ENCODE measurements at regions not wholly inside any gene's neighbourhood (a gene's known extent, or its start where the extent isn't known, plus 50 kb on each side); places are given as distances from the start of the nearest gene placed in this dataset.

- intact Hi-C loops (cut with DNase I) = no loop called here
Measured at GRCh38 chr12:85663631-85664030, 172.6 kb downstream of the RASSF9 start.

GRCh38 chr12:85664429-85664828, 171.8 kb downstream of the RASSF9 start:
- no peak overlapping the region for H3K27ac ChIP-seq (ENCODE audit: low read length)
- H3K4me1 ChIP-seq (ENCODE audit: control insufficient read depth, insufficient read depth, low read length) = no peaks in the 10 kb centered on the region
- intact Hi-C loops (cut with DNase I) = no loop called here
- H3K9me3 ChIP-seq (ENCODE audit: control insufficient read depth, low read length) = no peaks in the 10 kb centered on the region
- DNase-seq (no peak), ATAC-seq (no peak)
- H3K4me3 ChIP-seq (ENCODE audit: low read length) = no peak overlapping the region
- H3K27me3 ChIP-seq (ENCODE audit: control insufficient read depth, insufficient read depth) = no peaks in the 10 kb centered on the region

More at GRCh38 chr12:85663631-85664030, 172.6 kb downstream of the RASSF9 start:
- no peaks in the 10 kb centered on the region for H3K4me1 ChIP-seq (ENCODE audit: control insufficient read depth, insufficient read depth, low read length)
- no peaks in the 10 kb centered on the region for H3K9me3 ChIP-seq (ENCODE audit: control insufficient read depth, low read length)
- no peak for ATAC-seq
- H3K27me3 ChIP-seq (ENCODE audit: control insufficient read depth, insufficient read depth) = no peaks in the 10 kb centered on the region
- no peak overlapping the region for H3K4me3 ChIP-seq (ENCODE audit: low read length)
- DNase-seq = no peak
- WGBS = 80% methylated on average over 5 of the region's 5 CpGs
- no peak overlapping the region for H3K27ac ChIP-seq (ENCODE audit: low read length)

- no peaks in the 10 kb centered on the region for H3K9me3 ChIP-seq (ENCODE audit: control insufficient read depth, low read length)
- WGBS = 47% methylated on average over 1 of the region's 1 CpG
Measured at GRCh38 chr12:85669911-85670310, 166.3 kb downstream of the RASSF9 start.

GRCh38 chr12:85672436-85672835, 163.8 kb downstream of the RASSF9 start:
- no peaks in the 10 kb centered on the region for H3K27me3 ChIP-seq (ENCODE audit: control insufficient read depth, insufficient read depth)
- H3K27ac ChIP-seq (ENCODE audit: low read length) = no peak overlapping the region
- no peaks in the 10 kb centered on the region for H3K9me3 ChIP-seq (ENCODE audit: control insufficient read depth, low read length)
- intact Hi-C loops (cut with DNase I) = no loop called here
- no peak for ATAC-seq
- H3K4me1 ChIP-seq (ENCODE audit: control insufficient read depth, insufficient read depth, low read length) = no peaks in the 10 kb centered on the region
- H3K4me3 ChIP-seq (ENCODE audit: low read length) = no peak overlapping the region
- no peak for DNase-seq

More at GRCh38 chr12:85669911-85670310, 166.3 kb downstream of the RASSF9 start:
- DNase-seq (no peak), ATAC-seq (no peak)
- intact Hi-C loops (cut with DNase I) = no loop called here
- Histone ChIP-seq H3K27me3 (ENCODE audit: control insufficient read depth, insufficient read depth) (no peaks in the 10 kb centered on the region), H3K4me3 (ENCODE audit: low read length) (no peak overlapping the region), H3K27ac (ENCODE audit: low read length) (no peak overlapping the region), H3K4me1 (ENCODE audit: control insufficient read depth, insufficient read depth, low read length) (no peaks in the 10 kb centered on the region)

GRCh38 chr12:85673921-85674420, 162.2 kb downstream of the RASSF9 start:
- intact Hi-C loops (cut with DNase I) = no loop called here
- DNase-seq (no peak), ATAC-seq (no peak)
- Histone ChIP-seq H3K9me3 (ENCODE audit: control insufficient read depth, low read length) (no peaks in the 10 kb centered on the region), H3K4me1 (ENCODE audit: control insufficient read depth, insufficient read depth, low read length) (no peaks in the 10 kb centered on the region), H3K4me3 (ENCODE audit: low read length) (no peak overlapping the region), H3K27me3 (ENCODE audit: control insufficient read depth, insufficient read depth) (no peaks in the 10 kb centered on the region), H3K27ac (ENCODE audit: low read length) (no peak overlapping the region)
- 90% methylated on average over 3 of the region's 3 CpGs for WGBS

- WGBS = 88% methylated on average over 4 of the region's 4 CpGs
Measured at GRCh38 chr12:85676816-85677749, 159.1 kb downstream of the RASSF9 start.

GRCh38 chr12:85679296-85679695, 156.9 kb downstream of the RASSF9 start:
- H3K9me3 ChIP-seq (ENCODE audit: control insufficient read depth, low read length) = no peaks in the 10 kb centered on the region
- no peak overlapping the region for H3K4me3 ChIP-seq (ENCODE audit: low read length)
- no peak for DNase-seq
- H3K4me1 ChIP-seq (ENCODE audit: control insufficient read depth, insufficient read depth, low read length) = no peaks in the 10 kb centered on the region
- no peak for ATAC-seq
- WGBS = 94% methylated on average over 1 of the region's 1 CpG
- intact Hi-C loops (cut with DNase I) = no loop called here
- no peaks in the 10 kb centered on the region for H3K27me3 ChIP-seq (ENCODE audit: control insufficient read depth, insufficient read depth)
- no peak overlapping the region for H3K27ac ChIP-seq (ENCODE audit: low read length)

More at GRCh38 chr12:85676816-85677749, 159.1 kb downstream of the RASSF9 start:
- H3K27ac ChIP-seq (ENCODE audit: low read length) = no peak overlapping the region
- DNase-seq (no peak), ATAC-seq (no peak)
- no peaks in the 10 kb centered on the region for H3K9me3 ChIP-seq (ENCODE audit: control insufficient read depth, low read length)
- H3K27me3 ChIP-seq (ENCODE audit: control insufficient read depth, insufficient read depth) = no peaks in the 10 kb centered on the region
- intact Hi-C loops (cut with DNase I) = no loop called here
- no peaks in the 10 kb centered on the region for H3K4me1 ChIP-seq (ENCODE audit: control insufficient read depth, insufficient read depth, low read length)
- H3K4me3 ChIP-seq (ENCODE audit: low read length) = no peak overlapping the region

- DNase-seq (no peak), ATAC-seq (no peak)
- H3K27me3 ChIP-seq (ENCODE audit: control insufficient read depth, insufficient read depth) = no peaks in the 10 kb centered on the region
- no peaks in the 10 kb centered on the region for H3K9me3 ChIP-seq (ENCODE audit: control insufficient read depth, low read length)
- WGBS = 90% methylated on average over 1 of the region's 1 CpG
- H3K27ac ChIP-seq (ENCODE audit: low read length) = no peak overlapping the region
- H3K4me3 ChIP-seq (ENCODE audit: low read length) = no peak overlapping the region
- intact Hi-C loops (cut with DNase I) = no loop called here
- no peaks in the 10 kb centered on the region for H3K4me1 ChIP-seq (ENCODE audit: control insufficient read depth, insufficient read depth, low read length)
Measured at GRCh38 chr12:85680881-85681280, 155.3 kb downstream of the RASSF9 start.

GRCh38 chr12:85681333-85681732, 154.9 kb downstream of the RASSF9 start:
- DNase-seq (no peak), ATAC-seq (no peak)
- no peak overlapping the region for H3K4me3 ChIP-seq (ENCODE audit: low read length)
- no peaks in the 10 kb centered on the region for H3K27me3 ChIP-seq (ENCODE audit: control insufficient read depth, insufficient read depth)
- H3K9me3 ChIP-seq (ENCODE audit: control insufficient read depth, low read length) = no peaks in the 10 kb centered on the region
- H3K27ac ChIP-seq (ENCODE audit: low read length) = no peak overlapping the region
- intact Hi-C loops (cut with DNase I) = no loop called here
- H3K4me1 ChIP-seq (ENCODE audit: control insufficient read depth, insufficient read depth, low read length) = no peaks in the 10 kb centered on the region

- no peaks in the 10 kb centered on the region for H3K4me1 ChIP-seq (ENCODE audit: control insufficient read depth, insufficient read depth, low read length)
- DNase-seq (no peak), ATAC-seq (no peak)
- intact Hi-C loops (cut with DNase I) = no loop called here
- no peaks in the 10 kb centered on the region for H3K27me3 ChIP-seq (ENCODE audit: control insufficient read depth, insufficient read depth)
- H3K9me3 ChIP-seq (ENCODE audit: control insufficient read depth, low read length) = no peaks in the 10 kb centered on the region
- H3K4me3 ChIP-seq (ENCODE audit: low read length) = no peak overlapping the region
- H3K27ac ChIP-seq (ENCODE audit: low read length) = no peak overlapping the region
- 73% methylated on average over 4 of the region's 4 CpGs for WGBS
Measured at GRCh38 chr12:85683051-85683450, 153.2 kb downstream of the RASSF9 start.

- intact Hi-C loops (cut with DNase I) = no loop called here
- WGBS = 55% methylated on average over 1 of the region's 1 CpG
- no peak for ATAC-seq
- no peaks in the 10 kb centered on the region for H3K9me3 ChIP-seq (ENCODE audit: control insufficient read depth, low read length)
- H3K27me3 ChIP-seq (ENCODE audit: control insufficient read depth, insufficient read depth) = no peaks in the 10 kb centered on the region
- no peak overlapping the region for H3K27ac ChIP-seq (ENCODE audit: low read length)
- no peak overlapping the region for H3K4me3 ChIP-seq (ENCODE audit: low read length)
- no peak for DNase-seq
- no peaks in the 10 kb centered on the region for H3K4me1 ChIP-seq (ENCODE audit: control insufficient read depth, insufficient read depth, low read length)
Measured at GRCh38 chr12:85688837-85689236, 147.4 kb downstream of the RASSF9 start.

All from right cardiac atrium (tissue), 5 donors.